SU-DHL-6 (cell line): ENCODE measurements at regions not wholly inside any gene's neighbourhood (a gene's known extent, or its start where the extent isn't known, plus 50 kb on each side); places are given as distances from the start of the nearest gene placed in this dataset.

Experiments used
- H2AFZ ChIP-seq: fragments of 200-600 bp; sonication (generic); 2 replicates; pipeline ENCODE4 v1.6.1; 2014; ENCODE audit warnings: low read depth, mild to moderate bottlenecking, moderate library complexity, mixed read lengths, antibody characterized with exemption, low read length; ENCODE audit not compliant: severe bottlenecking
- H3F3A ChIP-seq: fragments of 200-600 bp; shearing (Covaris generic); 2 replicates; pipeline ENCODE4 v1.6.0; 2016; ENCODE audit warnings: antibody characterized with exemption, mild to moderate bottlenecking; ENCODE audit not compliant: insufficient read depth
- H3K27ac ChIP-seq: fragments of 200-600 bp; sonication (generic); 2 replicates; pipeline ENCODE4 v1.5.1; 2016; ENCODE audit warnings: low read depth, mild to moderate bottlenecking, low read length, moderate library complexity, mixed read lengths
- H3K27me3 ChIP-seq: fragments of 200-600 bp; sonication (generic), shearing (Covaris generic); 2 replicates; pipeline ENCODE4 v1.6.0; 2014; ENCODE audit warnings: mild to moderate bottlenecking, low read length
- H3K36me3 ChIP-seq: fragments of 200-600 bp; sonication (generic); 2 replicates; pipeline ENCODE4 v1.6.1; 2014; ENCODE audit warnings: mild to moderate bottlenecking, low read length, mixed read lengths
- H3K4me2 ChIP-seq: fragments of 300-600, 200-600 bp; shearing (Covaris generic), sonication (generic); 2 replicates; pipeline ENCODE4 v1.6.0; 2014; ENCODE audit warnings: low read length, low read depth, mild to moderate bottlenecking; ENCODE audit not compliant: poor library complexity, severe bottlenecking
- H3K4me3 ChIP-seq: fragments of 200-600 bp; sonication (generic); 2 replicates; pipeline ENCODE4 v1.5.1; 2014; ENCODE audit warnings: antibody characterized with exemption, low read length, mild to moderate bottlenecking, mixed read lengths; ENCODE audit not compliant: insufficient read depth, poor library complexity, severe bottlenecking
- H3K79me2 ChIP-seq: fragments of 200-600 bp; sonication (generic); 2 replicates; pipeline ENCODE4 v1.6.1; 2014; ENCODE audit warnings: mild to moderate bottlenecking, low read length, moderate library complexity; ENCODE audit not compliant: insufficient read depth
- H3K9ac ChIP-seq: fragments of 200-600 bp; sonication (generic); 2 replicates; pipeline ENCODE4 v1.7.0; 2014; ENCODE audit warnings: mild to moderate bottlenecking, low read length
- H3K9me2 ChIP-seq: fragments of 200-600 bp; sonication (generic); replicated peaks from 2 replicates; pipeline ENCODE4 v1.6.1; 2014; ENCODE audit warnings: low read length; ENCODE audit not compliant: insufficient read depth
- H3K9me3 ChIP-seq: fragments of 200-600 bp; sonication (generic); 2 replicates; pipeline ENCODE4 v1.6.1; 2014; ENCODE audit warnings: low read length, mixed read lengths; ENCODE audit not compliant: insufficient read depth
- H4K20me1 ChIP-seq: fragments of 200-600 bp; sonication (generic); 2 replicates; pipeline ENCODE4 v1.6.1; 2014; ENCODE audit warnings: low read depth, mild to moderate bottlenecking, antibody characterized with exemption, low read length, moderate library complexity, mixed read lengths
- EZH2phosphoT487 ChIP-seq: fragments of 200-600 bp; sonication (generic), shearing (Covaris generic); conservative IDR thresholded peaks from 2 replicates; pipeline ENCODE4 v1.6.1; 2018; ENCODE audit warnings: mild to moderate bottlenecking, antibody characterized with exemption, low read length, moderate library complexity, mixed read lengths
- TF ChIP-seq, protein P1 (sequence below): fragments of 200-600 bp; sonication (generic); IDR thresholded peaks from one replicate; pipeline ENCODE4 v1.5.1; 2017; ENCODE audit warnings: antibody characterized with exemption, mild to moderate bottlenecking, low read length, moderate library complexity; ENCODE audit not compliant: insufficient read depth, poor library complexity, severe bottlenecking

DNA sequence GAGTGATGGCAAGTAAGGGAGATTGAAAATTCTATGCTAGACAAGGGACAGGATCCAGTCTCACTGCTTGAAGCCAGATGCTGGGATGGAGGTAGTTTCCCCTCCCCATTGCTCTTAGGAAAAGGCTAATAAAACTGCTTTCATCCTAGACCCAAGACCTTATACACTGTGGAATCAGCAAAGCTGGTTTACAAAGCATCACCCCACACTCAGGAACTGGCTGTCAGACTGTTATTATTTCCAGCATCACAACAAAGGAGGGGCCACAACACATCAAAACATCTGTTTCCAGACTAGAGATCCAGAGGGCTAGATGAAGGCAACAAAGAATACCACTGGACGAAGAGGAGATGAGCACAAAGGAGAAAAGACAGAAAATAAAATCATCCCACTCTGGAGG lies 364.6 kb upstream of the PTGER4 start:
- H3K9me3 ChIP-seq = no peaks in the 10 kb centered on the region
- H3F3A ChIP-seq = no peaks in the 10 kb centered on the region
- H3K4me2 ChIP-seq = no peak overlapping the region
- no peaks in the 10 kb centered on the region for H3K36me3 ChIP-seq
- H3K9me2 ChIP-seq = no peaks in the 10 kb centered on the region
- no peak overlapping the region for H3K4me3 ChIP-seq
- H2AFZ ChIP-seq = no peak overlapping the region
- H3K27ac ChIP-seq = no peak overlapping the region
- no peaks in the 10 kb centered on the region for H3K79me2 ChIP-seq
- no peaks in the 10 kb centered on the region for H3K27me3 ChIP-seq
- no peak overlapping the region for H3K9ac ChIP-seq
- no peaks in the 10 kb centered on the region for H4K20me1 ChIP-seq
- TF ChIP-seq, protein P1, sequence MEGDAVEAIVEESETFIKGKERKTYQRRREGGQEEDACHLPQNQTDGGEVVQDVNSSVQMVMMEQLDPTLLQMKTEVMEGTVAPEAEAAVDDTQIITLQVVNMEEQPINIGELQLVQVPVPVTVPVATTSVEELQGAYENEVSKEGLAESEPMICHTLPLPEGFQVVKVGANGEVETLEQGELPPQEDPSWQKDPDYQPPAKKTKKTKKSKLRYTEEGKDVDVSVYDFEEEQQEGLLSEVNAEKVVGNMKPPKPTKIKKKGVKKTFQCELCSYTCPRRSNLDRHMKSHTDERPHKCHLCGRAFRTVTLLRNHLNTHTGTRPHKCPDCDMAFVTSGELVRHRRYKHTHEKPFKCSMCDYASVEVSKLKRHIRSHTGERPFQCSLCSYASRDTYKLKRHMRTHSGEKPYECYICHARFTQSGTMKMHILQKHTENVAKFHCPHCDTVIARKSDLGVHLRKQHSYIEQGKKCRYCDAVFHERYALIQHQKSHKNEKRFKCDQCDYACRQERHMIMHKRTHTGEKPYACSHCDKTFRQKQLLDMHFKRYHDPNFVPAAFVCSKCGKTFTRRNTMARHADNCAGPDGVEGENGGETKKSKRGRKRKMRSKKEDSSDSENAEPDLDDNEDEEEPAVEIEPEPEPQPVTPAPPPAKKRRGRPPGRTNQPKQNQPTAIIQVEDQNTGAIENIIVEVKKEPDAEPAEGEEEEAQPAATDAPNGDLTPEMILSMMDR = no peak
- TF ChIP-seq EZH2phosphoT487 = no peak

DNA sequence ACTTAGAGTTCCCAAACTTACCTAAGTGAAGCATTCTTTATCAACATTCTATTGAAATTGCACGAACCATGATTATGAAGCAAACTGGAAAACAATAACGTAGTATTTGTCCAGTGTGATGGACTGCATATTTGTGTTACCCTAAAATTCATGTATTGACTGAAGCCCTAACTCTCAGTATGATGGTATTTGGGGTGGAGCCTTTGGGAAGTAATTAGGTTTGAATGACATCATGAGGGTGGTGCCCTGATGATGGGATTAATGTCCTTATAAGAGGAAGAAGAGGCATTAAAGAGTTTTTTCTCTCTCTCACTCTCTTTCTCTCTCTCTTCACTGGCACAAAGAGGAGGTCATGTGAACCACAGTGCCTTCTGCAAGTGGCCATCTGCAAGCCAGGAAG lies 365.4 kb upstream of the PTGER4 start:
- Histone ChIP-seq H4K20me1 (no peaks in the 10 kb centered on the region), H2AFZ (no peak overlapping the region), H3K9me2 (no peaks in the 10 kb centered on the region), H3K9ac (no peak overlapping the region), H3K4me2 (no peak overlapping the region), H3K4me3 (no peak overlapping the region), H3K36me3 (no peaks in the 10 kb centered on the region), H3F3A (no peaks in the 10 kb centered on the region), H3K9me3 (no peaks in the 10 kb centered on the region), H3K27me3 (no peaks in the 10 kb centered on the region), H3K27ac (no peak overlapping the region), H3K79me2 (no peaks in the 10 kb centered on the region)
- TF ChIP-seq, protein P1 = no peak
- TF ChIP-seq EZH2phosphoT487 = no peak

DNA sequence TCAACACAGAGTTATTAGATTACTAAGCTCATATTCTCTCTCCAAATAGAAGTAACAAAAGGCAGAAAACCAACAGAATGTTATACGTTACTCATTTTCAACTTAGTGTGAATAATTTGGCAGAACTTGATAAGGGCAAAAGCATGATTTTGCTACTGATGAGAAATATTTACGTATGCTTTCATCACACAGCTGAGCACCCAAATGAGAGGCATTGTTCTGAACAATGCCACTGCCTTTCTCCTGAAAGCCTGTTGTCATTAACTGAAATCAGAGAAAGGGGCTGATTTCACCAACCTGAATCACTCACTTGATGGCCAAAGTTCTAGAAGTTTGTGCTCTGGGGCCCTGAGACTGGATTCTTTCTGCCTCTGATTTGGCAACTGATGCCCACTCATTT lies 367.5 kb upstream of the PTGER4 start:
- Histone ChIP-seq H3K27ac (no peak overlapping the region), H3K36me3 (no peaks in the 10 kb centered on the region), H3F3A (no peaks in the 10 kb centered on the region), H4K20me1 (no peaks in the 10 kb centered on the region), H3K9me2 (no peaks in the 10 kb centered on the region), H3K4me3 (no peak overlapping the region), H2AFZ (no peak overlapping the region), H3K9ac (no peak overlapping the region), H3K27me3 (no peaks in the 10 kb centered on the region), H3K9me3 (no peaks in the 10 kb centered on the region), H3K79me2 (no peaks in the 10 kb centered on the region), H3K4me2 (no peak overlapping the region)
- TF ChIP-seq, protein P1 = no peak
- TF ChIP-seq EZH2phosphoT487 = no peak
